ENCODE measurements at regions not wholly inside any gene's neighbourhood (a gene's known extent, or its start where the extent isn't known, plus 50 kb on each side); places are given as distances from the start of the nearest gene placed in this dataset.

GRCh38 chr15:85306946-85307686, 73.3 kb upstream of the AKAP13 start:
- no peaks in the 10 kb centered on the region for H3F3A ChIP-seq (ENCODE audit: insufficient read depth, low read length)
- no peak for TF ChIP-seq EZH2 (IDR thresholded peaks at IDR 0.05; ENCODE audit: borderline replicate concordance, low read length)
- TF ChIP-seq, protein P1, sequence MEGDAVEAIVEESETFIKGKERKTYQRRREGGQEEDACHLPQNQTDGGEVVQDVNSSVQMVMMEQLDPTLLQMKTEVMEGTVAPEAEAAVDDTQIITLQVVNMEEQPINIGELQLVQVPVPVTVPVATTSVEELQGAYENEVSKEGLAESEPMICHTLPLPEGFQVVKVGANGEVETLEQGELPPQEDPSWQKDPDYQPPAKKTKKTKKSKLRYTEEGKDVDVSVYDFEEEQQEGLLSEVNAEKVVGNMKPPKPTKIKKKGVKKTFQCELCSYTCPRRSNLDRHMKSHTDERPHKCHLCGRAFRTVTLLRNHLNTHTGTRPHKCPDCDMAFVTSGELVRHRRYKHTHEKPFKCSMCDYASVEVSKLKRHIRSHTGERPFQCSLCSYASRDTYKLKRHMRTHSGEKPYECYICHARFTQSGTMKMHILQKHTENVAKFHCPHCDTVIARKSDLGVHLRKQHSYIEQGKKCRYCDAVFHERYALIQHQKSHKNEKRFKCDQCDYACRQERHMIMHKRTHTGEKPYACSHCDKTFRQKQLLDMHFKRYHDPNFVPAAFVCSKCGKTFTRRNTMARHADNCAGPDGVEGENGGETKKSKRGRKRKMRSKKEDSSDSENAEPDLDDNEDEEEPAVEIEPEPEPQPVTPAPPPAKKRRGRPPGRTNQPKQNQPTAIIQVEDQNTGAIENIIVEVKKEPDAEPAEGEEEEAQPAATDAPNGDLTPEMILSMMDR (IDR thresholded peaks at IDR 0.05; ENCODE audit: low read length): no peak
- peaks cover 15% of the 10 kb centered on the region for H3K4me1 ChIP-seq (ENCODE audit: insufficient read depth, low read length, severe bottlenecking)
- no peaks in the 10 kb centered on the region for H3K9me2 ChIP-seq (ENCODE audit: low read depth, low read length)
- H3K9me3 ChIP-seq (ENCODE audit: low read length): no peaks in the 10 kb centered on the region
- no peak overlapping the region for H3K4me3 ChIP-seq (ENCODE audit: low read depth, low read length, poor library complexity, severe bottlenecking)
- no peaks in the 10 kb centered on the region for H3K79me2 ChIP-seq (ENCODE audit: insufficient read depth, low read length)
- peak overlapping the region; percentile 4 for H3K27ac ChIP-seq (ENCODE audit: low read depth, low read length, poor library complexity, severe bottlenecking)
- no peak overlapping the region for H3K9ac ChIP-seq (ENCODE audit: low read length)
- peak overlapping the region; percentile 20; the same call in 1 of the 2 replicates for H3K4me2 ChIP-seq (ENCODE audit: low read length)
- H2AFZ ChIP-seq (ENCODE audit: low read length): no peak overlapping the region
- no peaks in the 10 kb centered on the region for H3K36me3 ChIP-seq (ENCODE audit: insufficient read depth, low read length)
- no peaks in the 10 kb centered on the region for H3K27me3 ChIP-seq (ENCODE audit: insufficient read depth, low read length)
- H4K20me1 ChIP-seq (ENCODE audit: insufficient read depth, low read length): no peaks in the 10 kb centered on the region

DNA sequence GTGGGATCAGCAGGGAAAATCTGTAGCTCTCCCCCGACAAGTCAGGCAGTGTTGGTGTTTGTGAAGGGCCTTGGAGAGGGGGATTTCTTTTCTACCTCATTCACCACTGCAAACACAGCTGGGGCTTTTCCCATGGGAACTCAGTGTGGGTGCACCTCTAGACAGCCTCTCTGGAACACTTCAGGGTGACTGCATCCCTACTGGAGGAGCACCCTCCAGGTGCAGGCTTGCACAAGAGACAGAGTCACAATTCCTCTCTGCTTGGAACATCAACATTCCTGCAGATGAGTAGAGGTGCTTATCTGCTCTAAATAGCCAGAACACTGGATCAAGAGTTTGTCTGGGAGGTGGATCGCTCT, 72.7 kb upstream of the AKAP13 start:
- no peaks in the 10 kb centered on the region for H3K27me3 ChIP-seq (ENCODE audit: insufficient read depth, low read length)
- no peaks in the 10 kb centered on the region for H4K20me1 ChIP-seq (ENCODE audit: insufficient read depth, low read length)
- H3K27ac ChIP-seq (ENCODE audit: low read depth, low read length, poor library complexity, severe bottlenecking): no peak overlapping the region
- H3F3A ChIP-seq (ENCODE audit: insufficient read depth, low read length): no peaks in the 10 kb centered on the region
- H3K4me3 ChIP-seq (ENCODE audit: low read depth, low read length, poor library complexity, severe bottlenecking): no peak overlapping the region
- H3K9me2 ChIP-seq (ENCODE audit: low read depth, low read length): no peaks in the 10 kb centered on the region
- no peak for TF ChIP-seq EZH2 (IDR thresholded peaks at IDR 0.05; ENCODE audit: borderline replicate concordance, low read length)
- TF ChIP-seq, protein P1 (IDR thresholded peaks at IDR 0.05; ENCODE audit: low read length): no peak
- no peak overlapping the region for H3K4me2 ChIP-seq (ENCODE audit: low read length)
- peaks cover 19% of the 10 kb centered on the region for H3K4me1 ChIP-seq (ENCODE audit: insufficient read depth, low read length, severe bottlenecking)
- H3K79me2 ChIP-seq (ENCODE audit: insufficient read depth, low read length): no peaks in the 10 kb centered on the region
- H3K9me3 ChIP-seq (ENCODE audit: low read length): no peaks in the 10 kb centered on the region
- no peak overlapping the region for H2AFZ ChIP-seq (ENCODE audit: low read length)
- H3K36me3 ChIP-seq (ENCODE audit: insufficient read depth, low read length): no peaks in the 10 kb centered on the region
- H3K9ac ChIP-seq (ENCODE audit: low read length): no peak overlapping the region

GRCh38 chr15:85311647-85312046, 68.8 kb upstream of the AKAP13 start:
- no peaks in the 10 kb centered on the region for H3K36me3 ChIP-seq (ENCODE audit: insufficient read depth, low read length)
- no peaks in the 10 kb centered on the region for H3F3A ChIP-seq (ENCODE audit: insufficient read depth, low read length)
- TF ChIP-seq, protein P1 (IDR thresholded peaks at IDR 0.05; ENCODE audit: low read length): no peak
- TF ChIP-seq EZH2 (IDR thresholded peaks at IDR 0.05; ENCODE audit: borderline replicate concordance, low read length): no peak
- H4K20me1 ChIP-seq (ENCODE audit: insufficient read depth, low read length): no peaks in the 10 kb centered on the region
- no peak overlapping the region for H3K4me2 ChIP-seq (ENCODE audit: low read length)
- no peak overlapping the region for H3K27ac ChIP-seq (ENCODE audit: low read depth, low read length, poor library complexity, severe bottlenecking)
- H2AFZ ChIP-seq (ENCODE audit: low read length): no peak overlapping the region
- H3K79me2 ChIP-seq (ENCODE audit: insufficient read depth, low read length): no peaks in the 10 kb centered on the region
- H3K9me2 ChIP-seq (ENCODE audit: low read depth, low read length): no peaks in the 10 kb centered on the region
- no peak overlapping the region for H3K9ac ChIP-seq (ENCODE audit: low read length)
- no peak overlapping the region for H3K4me3 ChIP-seq (ENCODE audit: low read depth, low read length, poor library complexity, severe bottlenecking)
- H3K9me3 ChIP-seq (ENCODE audit: low read length): no peaks in the 10 kb centered on the region
- peaks cover 18% of the 10 kb centered on the region for H3K4me1 ChIP-seq (ENCODE audit: insufficient read depth, low read length, severe bottlenecking)
- no peaks in the 10 kb centered on the region for H3K27me3 ChIP-seq (ENCODE audit: insufficient read depth, low read length)

Measured in OCI-LY1 (cell line).